ENCODE measurements at regions not wholly inside any gene's neighbourhood (a gene's known extent, or its start where the extent isn't known, plus 50 kb on each side); places are given as distances from the start of the nearest gene placed in this dataset.

- DNase-seq, result no peak
Observed at GRCh38 chr4:153109296-153109849, 94.9 kb upstream of the TRIM2 start.

GRCh38 chr4:153110739-153111138, 93.5 kb upstream of the TRIM2 start:
- DNase-seq, result no peak

DNA sequence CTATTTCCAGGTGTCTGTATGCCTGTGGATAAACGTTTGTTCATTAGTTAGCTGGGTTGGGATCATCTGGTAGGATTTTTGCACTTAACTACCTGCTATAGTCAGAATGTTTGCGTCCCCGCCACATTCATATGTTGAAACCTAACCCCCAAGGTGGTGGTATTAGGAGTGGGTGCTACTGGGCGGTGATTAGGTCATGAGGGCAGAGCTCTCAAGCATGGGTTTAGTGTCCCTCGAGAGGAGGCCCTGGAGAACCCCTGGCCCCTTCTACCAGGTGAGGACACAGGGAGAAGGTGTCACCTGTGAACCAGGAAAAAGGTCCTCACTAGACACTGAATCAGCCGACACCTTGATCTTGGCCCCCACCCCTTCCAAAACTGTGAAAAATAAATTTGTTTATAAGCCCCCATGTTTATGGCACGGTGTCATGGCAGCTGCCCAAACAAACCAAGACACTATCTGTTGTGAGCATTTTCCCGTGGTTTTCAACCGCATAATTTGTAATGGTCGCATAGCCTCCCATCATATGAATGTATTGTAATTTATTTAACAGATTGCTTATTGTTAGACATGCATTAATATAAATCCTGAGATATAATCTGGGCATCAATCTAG, 92.7 kb upstream of the TRIM2 start:
- no peak for DNase-seq

DNA sequence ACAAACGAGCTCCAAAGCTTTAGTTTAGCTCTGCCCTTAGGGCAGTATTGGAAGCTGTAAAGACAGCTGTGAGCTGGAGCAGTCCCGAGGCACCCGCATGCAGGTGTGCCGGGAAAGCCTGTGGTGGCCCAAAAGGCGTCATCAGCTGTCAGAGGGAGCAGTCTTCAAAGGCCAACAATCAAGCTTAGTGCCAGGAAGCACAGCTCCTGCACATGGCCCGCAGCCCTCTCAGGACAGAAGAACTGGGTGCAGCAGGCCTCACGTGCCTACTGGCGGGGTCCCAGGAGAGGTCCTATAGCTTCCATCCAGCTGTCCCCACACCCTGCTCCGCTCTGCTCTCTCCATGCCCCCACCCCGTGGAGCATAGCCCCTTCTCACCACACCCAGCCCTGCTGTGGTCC, 92.2 kb upstream of the TRIM2 start:
- DNase-seq, result no peak

GRCh38 chr4:153113061-153113837, 91.0 kb upstream of the TRIM2 start:
- no peak for DNase-seq

GRCh38 chr4:153113838-153114105, 90.5 kb upstream of the TRIM2 start:
- DNase-seq, result no peak

GRCh38 chr4:153114771-153115321, 89.4 kb upstream of the TRIM2 start:
- no peak for DNase-seq

DNA sequence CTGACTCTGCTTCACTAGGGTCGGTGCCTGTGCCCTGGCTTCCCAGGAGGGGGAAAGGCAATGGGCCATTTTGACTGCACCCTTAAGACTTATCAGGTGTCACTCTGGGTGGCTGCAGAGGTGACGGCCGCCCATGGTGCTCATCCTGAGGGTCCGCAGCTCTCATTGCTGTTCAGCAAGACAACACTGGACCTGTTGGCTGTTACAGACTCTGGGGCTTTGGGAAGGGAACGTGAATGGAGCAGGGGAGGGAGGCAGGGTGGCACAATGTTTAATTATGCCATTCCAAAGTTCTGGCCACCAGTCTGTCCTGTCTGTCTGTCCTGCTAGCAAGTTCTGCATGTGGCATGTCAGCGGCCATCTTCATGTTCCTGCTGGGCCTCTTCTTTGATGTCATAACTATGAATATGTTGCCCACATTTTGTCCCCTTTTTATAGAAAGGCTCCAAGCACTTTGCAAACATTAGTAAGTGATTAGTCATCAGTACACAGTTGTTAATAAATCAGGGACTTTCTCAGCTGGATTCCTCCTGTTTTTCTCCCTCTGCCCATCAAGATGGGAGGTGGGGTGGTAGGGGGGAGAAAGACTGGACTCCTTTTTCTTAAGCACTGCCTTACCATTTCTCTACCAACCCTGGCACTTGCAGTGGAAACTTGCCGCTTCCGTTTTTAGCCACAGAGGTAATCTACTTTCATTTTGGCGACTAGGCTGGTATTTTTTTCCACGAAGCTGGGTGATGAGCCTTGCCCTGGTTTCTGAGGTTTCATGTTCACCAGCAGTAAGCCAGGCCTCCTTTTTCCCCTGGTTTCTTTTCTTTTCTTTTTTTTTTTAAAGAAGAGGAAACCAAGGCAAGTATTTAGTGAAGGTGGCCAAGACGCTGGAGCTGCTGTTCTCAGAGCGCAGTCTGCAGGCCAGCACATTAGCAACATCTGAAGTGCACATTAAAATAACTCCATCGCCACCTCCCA, 88.6 kb upstream of the TRIM2 start:
- peak; percentile 21 for DNase-seq

DNA sequence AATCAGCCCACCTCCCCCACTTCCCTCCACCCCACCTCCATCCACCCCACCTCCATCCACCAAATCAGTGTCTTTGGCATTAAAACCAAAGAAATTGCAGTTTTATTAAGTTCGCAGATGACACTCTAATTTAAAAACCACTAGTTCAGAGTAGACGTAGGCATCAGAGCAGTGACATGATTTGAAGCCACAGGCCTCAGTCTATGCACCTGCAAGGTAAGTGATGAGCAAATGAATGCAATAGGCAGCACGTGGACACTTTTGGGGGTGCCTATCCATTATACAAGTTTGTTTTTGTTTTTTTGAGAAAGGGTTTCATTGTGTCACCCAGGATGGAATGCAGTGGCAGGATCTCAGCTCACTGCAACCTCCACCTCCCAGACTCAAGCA, 88.0 kb upstream of the TRIM2 start:
- no peak for DNase-seq

GRCh38 chr4:153116801-153117200, 87.4 kb upstream of the TRIM2 start:
- DNase-seq, result no peak

DNA sequence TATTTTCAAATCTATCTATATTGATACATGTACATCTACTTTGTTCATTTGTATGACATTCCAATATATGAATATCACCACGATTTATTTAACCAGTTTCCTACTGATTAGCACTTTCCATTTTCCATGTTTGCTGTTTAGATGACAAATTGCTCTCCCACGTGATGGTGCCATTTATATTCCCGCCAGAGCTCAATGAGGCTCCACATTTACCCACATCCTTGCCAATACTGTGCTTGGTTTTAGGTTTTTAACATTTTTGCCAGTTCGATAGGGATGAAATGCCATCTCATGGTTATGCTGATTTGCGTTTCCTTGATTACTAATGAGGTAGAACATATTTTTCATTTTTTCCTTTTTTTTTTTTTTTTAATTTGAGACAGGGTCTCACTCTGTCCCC, 86.7 kb upstream of the TRIM2 start:
- DNase-seq, result no peak

GRCh38 chr4:153119626-153120025, 84.6 kb upstream of the TRIM2 start:
- DNase-seq, result no peak

DNA sequence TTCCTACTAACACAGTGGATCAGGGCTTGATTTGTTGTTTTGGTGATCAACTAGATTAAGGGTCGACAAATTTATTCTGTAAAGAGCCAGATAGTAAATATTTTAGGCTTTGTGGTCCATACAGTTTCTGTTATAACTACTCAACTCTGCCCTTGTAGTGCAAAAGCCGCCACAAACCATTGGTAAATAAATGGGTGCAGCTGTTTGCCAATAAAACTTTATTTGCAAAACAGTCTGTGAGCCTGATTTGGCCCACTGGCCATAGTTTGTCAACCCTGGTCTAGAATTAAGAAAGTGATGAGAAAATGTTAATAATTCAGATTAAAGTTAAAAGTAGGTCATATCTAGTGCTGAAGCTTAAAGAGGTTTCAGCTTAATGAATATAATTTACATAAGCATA, 84.0 kb upstream of the TRIM2 start:
- DNase-seq, result no peak

GRCh38 chr4:153122855-153123254, 81.4 kb upstream of the TRIM2 start:
- DNase-seq, result no peak

- DNase-seq, result no peak
Observed at GRCh38 chr4:153126137-153126536, 78.1 kb upstream of the TRIM2 start.

DNA sequence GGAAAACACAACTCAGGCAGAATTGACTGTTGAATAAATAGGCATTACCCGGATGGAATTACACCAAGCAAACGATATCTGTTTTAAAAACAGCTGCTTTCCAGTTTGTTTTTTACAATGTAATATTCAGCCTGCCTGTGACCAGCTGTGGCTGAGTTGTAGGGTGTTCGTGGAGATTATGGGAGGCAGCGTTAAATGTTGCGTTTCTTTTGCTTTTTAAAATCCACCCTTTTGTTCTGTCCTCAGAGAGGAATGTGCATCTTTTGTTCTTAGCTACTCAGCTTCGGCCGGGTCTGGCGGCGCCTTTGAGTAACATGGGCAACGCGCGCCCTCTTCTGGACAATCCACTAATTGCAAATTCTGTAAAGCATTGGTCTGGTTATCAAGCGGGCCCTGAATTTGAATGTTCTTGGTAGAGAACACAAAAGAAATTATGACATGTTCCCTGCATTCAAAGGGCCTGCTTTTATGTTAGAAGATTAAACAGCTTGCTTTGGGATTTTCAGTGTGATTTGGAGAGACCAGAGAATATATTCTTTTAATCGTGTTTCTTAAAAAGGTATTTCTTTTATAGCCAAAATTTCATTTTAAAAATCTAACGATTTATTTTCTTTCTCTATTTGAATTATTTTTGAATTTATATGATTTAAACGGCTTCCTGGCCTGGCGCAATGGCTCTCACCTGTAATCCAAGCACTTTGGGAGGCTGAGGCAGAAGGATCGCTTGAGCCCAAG, 76.3 kb upstream of the TRIM2 start:
- no peak for DNase-seq

- no peak for DNase-seq
Observed at GRCh38 chr4:153131596-153131995, 72.6 kb upstream of the TRIM2 start.

DNA sequence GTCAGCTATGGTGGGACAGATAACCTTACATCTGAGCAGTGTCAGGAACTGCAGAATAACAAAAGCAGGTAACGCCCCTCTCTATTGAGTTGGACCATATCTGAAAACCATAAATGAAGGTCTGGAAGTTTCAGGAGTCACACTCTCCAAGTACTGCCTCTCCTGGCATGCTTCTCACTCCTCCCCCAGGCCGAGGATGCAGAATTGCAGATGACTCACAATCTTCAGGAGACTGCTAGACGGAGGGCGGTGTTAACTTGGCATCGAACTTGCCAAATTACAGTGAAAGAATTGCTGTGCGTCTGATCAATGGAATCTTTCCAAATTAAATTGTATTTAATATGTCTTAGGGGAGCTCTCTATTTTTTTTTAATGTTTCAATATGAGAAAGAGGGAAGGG, 67.1 kb upstream of the TRIM2 start:
- DNase-seq, result no peak

- no peak for DNase-seq
Observed at GRCh38 chr4:153137677-153138630, 66.3 kb upstream of the TRIM2 start.

DNA sequence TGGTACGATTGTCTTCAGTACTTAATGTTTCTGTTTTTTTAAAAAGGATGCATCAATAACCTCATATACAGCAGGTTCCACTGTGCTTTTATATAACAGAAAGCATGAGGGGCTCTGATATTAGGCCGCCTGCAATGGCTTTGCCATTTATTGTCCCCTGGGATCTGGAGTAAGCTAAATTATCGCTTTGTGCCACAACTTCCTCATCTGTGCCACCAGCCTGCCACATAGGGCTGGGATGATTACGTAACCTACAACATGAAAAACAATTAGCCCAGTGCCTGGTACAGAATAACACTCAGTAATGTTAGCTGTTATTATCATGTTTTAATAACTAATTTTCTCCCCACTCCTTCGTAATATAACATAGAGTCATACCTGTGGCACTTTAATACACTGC, 65.5 kb upstream of the TRIM2 start:
- DNase-seq, result peak; percentile 75

DNA sequence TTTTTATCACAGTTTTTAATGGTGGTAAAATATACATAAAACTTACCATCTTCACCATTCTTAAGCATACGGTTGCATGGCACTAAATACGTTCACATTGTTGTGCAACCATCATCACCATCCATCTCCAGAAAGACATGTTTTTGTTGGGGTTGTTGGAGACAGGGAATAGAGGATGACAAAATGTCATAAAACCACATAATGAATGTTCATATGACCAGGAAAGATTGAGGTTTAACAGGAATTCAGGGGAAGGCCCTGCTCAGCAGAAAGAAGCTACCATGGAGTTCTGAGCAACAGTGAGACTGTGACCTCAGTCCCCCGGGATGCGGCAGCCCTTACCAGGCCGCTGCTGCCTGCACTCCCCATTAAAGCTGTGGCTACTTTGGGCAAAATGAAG, 63.9 kb upstream of the TRIM2 start:
- DNase-seq, result no peak

Measured in GF-D8 (cell line).